GM12892 (cell line): ENCODE measurements at regions not wholly inside any gene's neighbourhood (a gene's known extent, or its start where the extent isn't known, plus 50 kb on each side); places are given as distances from the start of the nearest gene placed in this dataset.
"Not testable (repeated sequence)": the region's sequence is repeated elsewhere in the genome, so short reads cannot be mapped to it uniquely, and the experiment has no call there.

Source experiments
- POLR2AphosphoS5 ChIP-seq: IDR thresholded peaks from 2 replicates; pipeline ENCODE4 v1.6.1; 2011; ENCODE audit warnings: low read depth, low read length, control low read depth
- TAF1 ChIP-seq: IDR thresholded peaks from 2 replicates; pipeline ENCODE4 v1.6.1; 2011; ENCODE audit warnings: low read depth, mild to moderate bottlenecking, control low read depth, low read length, borderline replicate concordance

DNA sequence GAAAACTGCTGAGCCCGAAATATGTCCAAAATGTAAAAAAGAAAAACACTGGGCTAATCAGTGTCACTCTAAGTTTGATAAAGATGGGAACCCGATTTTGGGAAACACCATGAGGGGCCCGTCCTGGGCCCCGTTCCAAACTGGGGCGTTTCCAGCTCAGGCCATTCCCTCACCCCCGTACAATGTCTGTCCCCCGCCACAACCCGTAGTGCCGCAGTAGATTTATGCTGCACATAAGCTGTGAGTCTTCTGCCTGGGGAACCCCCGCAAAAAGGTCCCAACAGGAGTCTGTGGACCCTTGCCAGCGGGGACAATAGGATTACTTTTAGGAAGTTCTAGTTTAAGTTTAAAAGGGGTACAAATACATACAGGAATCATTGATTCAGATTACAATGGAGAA is 275.5 kb downstream of the C7orf25 start:
- not testable (repeated sequence) for TF ChIP-seq POLR2AphosphoS5, TAF1
